ENCODE measurements at regions not wholly inside any gene's neighbourhood (a gene's known extent, or its start where the extent isn't known, plus 50 kb on each side); places are given as distances from the start of the nearest gene placed in this dataset.

DNA sequence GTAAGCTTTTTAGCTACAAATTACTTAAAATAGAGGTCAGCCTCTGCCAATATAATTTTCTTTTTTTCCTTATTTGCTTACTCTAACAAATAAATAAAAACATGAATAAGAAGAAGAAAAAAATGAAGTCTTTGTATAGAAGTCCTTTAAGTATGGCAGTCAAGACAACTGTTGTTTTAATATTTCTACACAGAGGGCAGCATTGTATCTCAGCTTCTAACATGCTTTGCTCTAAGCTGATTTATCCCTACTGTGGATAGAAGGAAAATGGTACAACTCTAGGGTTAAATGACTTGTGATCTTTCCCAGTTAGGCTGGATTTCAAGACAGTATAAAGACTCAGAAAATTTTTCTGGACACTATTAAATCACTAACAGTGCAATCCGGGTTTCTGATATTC, 104.3 kb upstream of the MEIS2 start:
- TF ChIP-seq, protein P1, sequence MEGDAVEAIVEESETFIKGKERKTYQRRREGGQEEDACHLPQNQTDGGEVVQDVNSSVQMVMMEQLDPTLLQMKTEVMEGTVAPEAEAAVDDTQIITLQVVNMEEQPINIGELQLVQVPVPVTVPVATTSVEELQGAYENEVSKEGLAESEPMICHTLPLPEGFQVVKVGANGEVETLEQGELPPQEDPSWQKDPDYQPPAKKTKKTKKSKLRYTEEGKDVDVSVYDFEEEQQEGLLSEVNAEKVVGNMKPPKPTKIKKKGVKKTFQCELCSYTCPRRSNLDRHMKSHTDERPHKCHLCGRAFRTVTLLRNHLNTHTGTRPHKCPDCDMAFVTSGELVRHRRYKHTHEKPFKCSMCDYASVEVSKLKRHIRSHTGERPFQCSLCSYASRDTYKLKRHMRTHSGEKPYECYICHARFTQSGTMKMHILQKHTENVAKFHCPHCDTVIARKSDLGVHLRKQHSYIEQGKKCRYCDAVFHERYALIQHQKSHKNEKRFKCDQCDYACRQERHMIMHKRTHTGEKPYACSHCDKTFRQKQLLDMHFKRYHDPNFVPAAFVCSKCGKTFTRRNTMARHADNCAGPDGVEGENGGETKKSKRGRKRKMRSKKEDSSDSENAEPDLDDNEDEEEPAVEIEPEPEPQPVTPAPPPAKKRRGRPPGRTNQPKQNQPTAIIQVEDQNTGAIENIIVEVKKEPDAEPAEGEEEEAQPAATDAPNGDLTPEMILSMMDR (IDR thresholded peaks at IDR 0.05) = peak; percentile 21; the same call in 1 of the 2 replicates
- TF ChIP-seq TCF7L2 (IDR thresholded peaks at IDR 0.05; ENCODE audit: low read depth, low read length) = no peak
- TF ChIP-seq POLR2AphosphoS5 (IDR thresholded peaks at IDR 0.05; ENCODE audit: low read depth, low read length) = no peak
- TF ChIP-seq, protein P2, sequence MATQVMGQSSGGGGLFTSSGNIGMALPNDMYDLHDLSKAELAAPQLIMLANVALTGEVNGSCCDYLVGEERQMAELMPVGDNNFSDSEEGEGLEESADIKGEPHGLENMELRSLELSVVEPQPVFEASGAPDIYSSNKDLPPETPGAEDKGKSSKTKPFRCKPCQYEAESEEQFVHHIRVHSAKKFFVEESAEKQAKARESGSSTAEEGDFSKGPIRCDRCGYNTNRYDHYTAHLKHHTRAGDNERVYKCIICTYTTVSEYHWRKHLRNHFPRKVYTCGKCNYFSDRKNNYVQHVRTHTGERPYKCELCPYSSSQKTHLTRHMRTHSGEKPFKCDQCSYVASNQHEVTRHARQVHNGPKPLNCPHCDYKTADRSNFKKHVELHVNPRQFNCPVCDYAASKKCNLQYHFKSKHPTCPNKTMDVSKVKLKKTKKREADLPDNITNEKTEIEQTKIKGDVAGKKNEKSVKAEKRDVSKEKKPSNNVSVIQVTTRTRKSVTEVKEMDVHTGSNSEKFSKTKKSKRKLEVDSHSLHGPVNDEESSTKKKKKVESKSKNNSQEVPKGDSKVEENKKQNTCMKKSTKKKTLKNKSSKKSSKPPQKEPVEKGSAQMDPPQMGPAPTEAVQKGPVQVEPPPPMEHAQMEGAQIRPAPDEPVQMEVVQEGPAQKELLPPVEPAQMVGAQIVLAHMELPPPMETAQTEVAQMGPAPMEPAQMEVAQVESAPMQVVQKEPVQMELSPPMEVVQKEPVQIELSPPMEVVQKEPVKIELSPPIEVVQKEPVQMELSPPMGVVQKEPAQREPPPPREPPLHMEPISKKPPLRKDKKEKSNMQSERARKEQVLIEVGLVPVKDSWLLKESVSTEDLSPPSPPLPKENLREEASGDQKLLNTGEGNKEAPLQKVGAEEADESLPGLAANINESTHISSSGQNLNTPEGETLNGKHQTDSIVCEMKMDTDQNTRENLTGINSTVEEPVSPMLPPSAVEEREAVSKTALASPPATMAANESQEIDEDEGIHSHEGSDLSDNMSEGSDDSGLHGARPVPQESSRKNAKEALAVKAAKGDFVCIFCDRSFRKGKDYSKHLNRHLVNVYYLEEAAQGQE (IDR thresholded peaks at IDR 0.05; ENCODE audit: insufficient read depth in 1 of 2, low read depth in 2 of 2, low read length in 1 of 2) = no peak

Measured in Panc1 (cell line).